Stimulated activated effector memory CD8-positive, alpha-beta T cell treated with anti-CD3 and anti-CD28 coated beads, Interleukin-12 subunit alpha, Interleukin-12 subunit beta, amount 100 ng/mL, for 72 hours (primary cell): ENCODE measurements at regions not wholly inside any gene's neighbourhood (a gene's known extent, or its start where the extent isn't known, plus 50 kb on each side); places are given as distances from the start of the nearest gene placed in this dataset.

Source experiments
- ATAC-seq: fragments of 150-1000 bp; cut with Tn5 transposase; 2 replicates; pipeline ENCODE4 v1.10.0; 2021
- DNase-seq, 2 donors: peaks; one replicate each; pipeline ENCODE4 v3.0.0; 2021 to 2022; ENCODE audit warnings: low spot score in 2 of 2
- H3K27ac Mint-ChIP-seq: one replicate; pipeline ENCODE4 v1.8.0; 2022; ENCODE audit warnings: mild to moderate bottlenecking, mixed read lengths
- H3K36me3 Mint-ChIP-seq: one replicate; pipeline ENCODE4 v1.8.0; 2022; ENCODE audit warnings: mild to moderate bottlenecking, mixed read lengths
- H3K4me1 Mint-ChIP-seq: one replicate; pipeline ENCODE4 v1.8.0; 2022; ENCODE audit warnings: mixed read lengths
- H3K4me3 Mint-ChIP-seq: one replicate; pipeline ENCODE4 v1.8.0; 2022; ENCODE audit warnings: mild to moderate bottlenecking, mixed read lengths
- H3K9me3 Mint-ChIP-seq: one replicate; pipeline ENCODE4 v1.8.0; 2022; ENCODE audit warnings: mixed read lengths

DNA sequence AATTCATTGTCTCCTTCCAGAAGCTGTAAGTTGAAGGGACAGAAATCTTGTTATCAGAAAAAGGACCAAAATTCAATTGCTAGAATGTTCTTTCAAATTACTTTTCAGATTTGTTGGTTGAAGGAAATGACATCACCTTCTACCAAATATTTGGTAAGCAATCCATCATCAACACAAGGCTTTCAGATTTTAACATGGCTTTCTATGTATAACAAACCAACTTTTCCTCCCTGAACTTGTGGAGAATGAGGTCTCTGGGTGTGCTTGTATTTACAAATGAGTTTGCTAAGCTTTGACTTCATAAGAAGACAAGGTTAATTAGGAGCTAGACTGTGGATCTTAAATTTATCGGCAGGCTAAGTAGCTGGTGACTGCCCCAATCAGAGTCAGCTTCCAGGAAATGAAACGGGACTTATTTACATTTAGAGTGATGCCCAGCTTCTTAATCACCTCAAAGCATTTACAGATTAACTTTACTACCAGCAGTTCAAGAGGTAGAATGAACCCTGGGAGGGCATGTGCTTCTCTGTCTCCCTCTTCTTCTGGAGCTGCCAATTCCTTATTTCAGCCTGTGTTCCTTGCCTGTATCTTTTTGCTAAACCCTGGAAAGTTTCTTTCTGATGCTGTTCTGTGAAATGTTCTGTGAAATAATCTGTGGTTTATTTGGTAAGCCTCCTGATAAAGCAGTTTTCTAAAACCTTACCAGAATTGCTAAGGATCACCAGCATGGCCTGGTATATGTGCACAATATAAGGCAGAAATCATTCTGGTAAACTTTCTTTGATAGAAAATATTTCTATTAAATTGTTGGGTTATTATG is 248.8 kb upstream of the FZD8 start:
- H3K4me3 Mint-ChIP-seq = no peak overlapping the region
- H3K9me3 Mint-ChIP-seq = no peaks in the 10 kb centered on the region
- no peak for DNase-seq

DNA sequence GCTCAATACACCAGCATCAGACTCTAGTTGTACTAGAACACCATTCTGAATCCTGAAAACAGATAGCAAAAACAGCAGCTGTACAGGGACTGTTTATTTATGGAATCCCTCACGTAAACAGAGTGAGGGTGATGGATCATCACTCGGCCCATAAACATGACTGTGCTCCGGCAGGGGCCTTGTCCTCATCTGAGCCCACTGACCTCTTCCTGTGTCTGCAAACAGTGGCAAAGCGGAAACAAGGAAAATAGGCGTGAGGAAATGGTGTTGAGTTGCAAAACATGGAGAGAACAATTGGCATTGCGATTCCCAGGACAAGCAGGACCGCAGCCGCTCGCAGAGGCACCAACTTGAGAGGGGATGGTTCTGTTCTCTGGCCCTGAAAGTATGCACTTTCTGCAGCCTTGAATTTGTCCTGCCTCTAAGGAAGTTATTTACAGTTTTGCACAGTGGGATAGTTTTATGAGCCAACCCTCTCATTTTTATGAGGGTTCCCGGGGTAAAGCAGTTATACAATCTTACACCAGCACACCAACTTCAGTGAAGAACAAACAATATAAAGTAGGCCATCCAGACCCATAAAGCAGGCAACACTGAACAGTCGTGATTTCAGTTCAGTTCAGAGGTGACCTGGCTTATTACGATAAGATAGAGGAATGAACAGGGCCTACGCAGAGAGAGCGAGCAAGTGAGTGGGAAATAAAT is 248.0 kb upstream of the FZD8 start:
- DNase-seq = no peak
- no peak for ATAC-seq
- no peak overlapping the region for H3K27ac Mint-ChIP-seq
- H3K36me3 Mint-ChIP-seq = no peaks in the 10 kb centered on the region
- H3K4me3 Mint-ChIP-seq = no peak overlapping the region
- H3K9me3 Mint-ChIP-seq = no peaks in the 10 kb centered on the region
- no peaks in the 10 kb centered on the region for H3K4me1 Mint-ChIP-seq

More for the DNA sequence above, 248.8 kb upstream of the FZD8 start:
- Mint-ChIP-seq H3K4me1 (no peaks in the 10 kb centered on the region), H3K36me3 (no peaks in the 10 kb centered on the region), H3K27ac (no peak overlapping the region)
- no peak for ATAC-seq

DNA sequence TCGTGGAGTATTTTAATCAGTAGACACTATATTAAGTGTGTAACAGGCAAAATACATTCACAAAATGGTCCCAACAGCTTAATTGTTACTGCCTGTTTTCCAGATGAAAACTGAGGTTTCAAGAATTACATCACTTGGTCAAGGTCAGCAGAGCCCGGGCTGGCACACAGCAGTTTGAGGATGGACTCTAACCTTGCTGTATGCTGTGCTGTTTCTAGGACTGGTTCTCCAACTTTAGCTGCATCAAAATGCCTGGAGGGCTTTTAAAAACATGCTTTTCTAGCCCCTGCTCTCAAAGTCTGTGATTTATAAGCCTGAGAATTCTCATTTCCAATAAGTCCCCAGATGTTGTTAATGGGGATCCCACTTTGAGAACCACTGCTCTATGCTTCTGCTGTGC is 247.1 kb upstream of the FZD8 start:
- H3K9me3 Mint-ChIP-seq = no peaks in the 10 kb centered on the region
- no peaks in the 10 kb centered on the region for H3K36me3 Mint-ChIP-seq
- DNase-seq (no peak), ATAC-seq (no peak)
- no peak overlapping the region for H3K4me3 Mint-ChIP-seq
- H3K4me1 Mint-ChIP-seq = no peaks in the 10 kb centered on the region
- no peak overlapping the region for H3K27ac Mint-ChIP-seq

- H3K4me1 Mint-ChIP-seq = no peaks in the 10 kb centered on the region
- H3K27ac Mint-ChIP-seq = no peak overlapping the region
- DNase-seq (no peak), ATAC-seq (no peak)
- H3K36me3 Mint-ChIP-seq = no peaks in the 10 kb centered on the region
- no peaks in the 10 kb centered on the region for H3K9me3 Mint-ChIP-seq
- H3K4me3 Mint-ChIP-seq = no peak overlapping the region
These were observed 246.3 kb upstream of the FZD8 start for GRCh38 chr10:35888400-35888799.

DNA sequence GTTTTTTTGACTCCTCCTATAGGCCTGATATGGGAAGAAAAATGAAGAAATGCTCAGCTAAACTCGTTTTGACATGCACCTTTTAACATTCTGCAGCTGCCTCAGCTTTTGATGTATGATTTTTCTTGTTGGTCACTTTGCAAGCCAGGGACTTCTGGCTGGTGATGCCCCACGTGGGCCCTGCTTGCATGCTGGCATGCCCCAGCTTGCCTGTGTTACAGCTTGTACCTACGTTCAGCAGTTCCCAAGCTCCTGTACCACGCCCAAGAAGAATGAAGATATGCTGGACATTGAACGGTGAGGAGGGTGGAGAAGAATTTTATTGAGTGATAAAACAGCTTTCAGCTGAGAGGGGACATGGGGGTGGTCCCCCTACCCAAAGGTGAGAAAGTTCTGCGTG is 245.6 kb upstream of the FZD8 start:
- Mint-ChIP-seq H3K9me3 (peaks cover 4% of the 10 kb centered on the region), H3K4me3 (no peak overlapping the region), H3K4me1 (no peaks in the 10 kb centered on the region), H3K36me3 (no peaks in the 10 kb centered on the region), H3K27ac (no peak overlapping the region)
- ATAC-seq (no peak), DNase-seq (no peak)

DNA sequence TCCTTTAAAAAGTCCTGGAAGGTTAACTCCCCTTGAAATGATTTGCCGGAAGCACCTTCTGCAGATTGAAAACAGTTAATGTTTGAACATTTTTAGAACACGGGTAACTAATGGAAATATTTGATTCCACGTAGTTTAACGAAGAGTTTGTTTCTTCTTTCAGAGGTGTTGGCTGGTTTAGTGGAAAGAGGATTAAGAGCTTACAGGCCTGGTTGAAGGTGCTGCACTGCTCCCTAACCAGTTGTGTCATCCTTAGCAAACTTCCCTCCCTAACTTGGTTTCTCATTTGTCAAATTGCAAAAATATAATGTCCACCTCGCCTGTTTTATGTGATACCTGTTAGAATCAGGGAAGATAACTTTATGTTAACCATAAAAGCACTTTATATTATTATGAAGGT is 243.0 kb upstream of the FZD8 start:
- no peak overlapping the region for H3K27ac Mint-ChIP-seq
- H3K9me3 Mint-ChIP-seq = peaks cover 6% of the 10 kb centered on the region
- DNase-seq = no peak
- H3K36me3 Mint-ChIP-seq = no peaks in the 10 kb centered on the region
- no peak for ATAC-seq
- no peaks in the 10 kb centered on the region for H3K4me1 Mint-ChIP-seq
- no peak overlapping the region for H3K4me3 Mint-ChIP-seq

GRCh38 chr10:35884657-35885071 is 242.6 kb upstream of the FZD8 start:
- no peak for DNase-seq

GRCh38 chr10:35882422-35883150 is 240.5 kb upstream of the FZD8 start:
- ATAC-seq = no peak
- Mint-ChIP-seq H3K4me1 (no peaks in the 10 kb centered on the region), H3K27ac (no peak overlapping the region), H3K9me3 (peaks cover 6% of the 10 kb centered on the region), H3K36me3 (no peaks in the 10 kb centered on the region), H3K4me3 (no peak overlapping the region)
- no peak for DNase-seq

More at GRCh38 chr10:35884657-35885071, 242.6 kb upstream of the FZD8 start:
- H3K36me3 Mint-ChIP-seq = no peaks in the 10 kb centered on the region
- no peaks in the 10 kb centered on the region for H3K4me1 Mint-ChIP-seq
- peaks cover 6% of the 10 kb centered on the region for H3K9me3 Mint-ChIP-seq
- ATAC-seq = no peak
- H3K4me3 Mint-ChIP-seq = no peak overlapping the region
- H3K27ac Mint-ChIP-seq = no peak overlapping the region

- no peak for ATAC-seq
- Mint-ChIP-seq H3K9me3 (peaks cover 8% of the 10 kb centered on the region), H3K36me3 (no peaks in the 10 kb centered on the region), H3K27ac (no peak overlapping the region), H3K4me3 (no peak overlapping the region), H3K4me1 (no peaks in the 10 kb centered on the region)
- DNase-seq = no peak
These were observed 239.2 kb upstream of the FZD8 start for GRCh38 chr10:35881320-35881719.

DNA sequence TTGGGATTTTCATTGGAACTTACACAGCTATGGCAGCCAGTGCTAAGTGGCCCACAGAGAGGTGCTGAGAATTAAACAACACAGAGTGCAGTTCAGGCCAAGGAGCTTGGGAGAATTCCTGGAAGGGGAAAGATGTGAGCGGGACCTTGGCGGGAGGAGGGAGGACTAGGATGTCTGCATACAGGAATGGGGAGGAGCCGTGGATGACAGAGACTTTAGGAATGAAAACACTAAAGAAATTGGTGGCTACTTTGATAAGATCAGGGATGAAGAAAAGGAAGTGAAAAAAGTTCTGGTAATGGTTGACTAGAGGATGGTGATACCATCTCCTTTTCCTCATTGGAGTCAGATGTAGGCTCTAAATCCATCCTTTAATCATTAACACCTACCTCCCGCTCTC is 234.2 kb upstream of the FZD8 start:
- H3K4me3 Mint-ChIP-seq = no peak overlapping the region
- H3K4me1 Mint-ChIP-seq = no peaks in the 10 kb centered on the region
- H3K36me3 Mint-ChIP-seq = no peaks in the 10 kb centered on the region
- no peak overlapping the region for H3K27ac Mint-ChIP-seq
- ATAC-seq (no peak), DNase-seq (no peak)
- H3K9me3 Mint-ChIP-seq = peaks cover 10% of the 10 kb centered on the region

DNA sequence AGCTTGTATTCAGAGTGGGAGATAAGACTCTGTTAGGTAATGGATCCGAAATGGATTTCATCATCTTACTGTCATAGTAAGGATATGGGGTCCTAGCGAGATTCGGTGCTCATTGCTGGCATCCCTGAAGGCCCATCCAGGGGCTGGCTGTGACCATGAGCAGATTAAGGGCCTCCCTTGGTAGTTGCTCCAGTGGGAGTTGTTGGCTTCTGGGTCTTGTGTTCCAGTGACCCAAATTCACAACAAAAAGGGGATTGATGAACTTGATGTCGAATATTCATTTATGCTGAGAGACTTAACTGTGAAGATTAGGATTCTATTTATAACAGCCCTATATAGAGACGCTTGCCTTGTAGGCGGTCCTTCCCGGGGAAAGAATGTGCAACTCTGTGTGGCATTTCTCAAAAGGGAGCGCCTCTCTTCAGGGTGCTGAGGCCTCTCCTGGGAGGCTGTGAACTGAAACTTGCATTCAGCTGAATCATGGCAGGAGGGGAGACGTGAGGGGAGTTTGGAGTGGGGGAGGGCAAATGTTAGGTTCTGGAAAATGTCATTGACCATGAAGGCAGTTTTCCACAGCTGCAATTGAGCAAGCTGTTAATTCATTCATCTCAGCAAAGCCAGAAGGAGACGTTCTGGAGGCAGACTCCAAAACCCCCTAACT is 233.1 kb upstream of the FZD8 start:
- ATAC-seq (no peak), DNase-seq (no peak)
- Mint-ChIP-seq H3K27ac (no peak overlapping the region), H3K9me3 (peaks cover 12% of the 10 kb centered on the region), H3K4me3 (no peak overlapping the region), H3K4me1 (no peaks in the 10 kb centered on the region), H3K36me3 (no peaks in the 10 kb centered on the region)

DNA sequence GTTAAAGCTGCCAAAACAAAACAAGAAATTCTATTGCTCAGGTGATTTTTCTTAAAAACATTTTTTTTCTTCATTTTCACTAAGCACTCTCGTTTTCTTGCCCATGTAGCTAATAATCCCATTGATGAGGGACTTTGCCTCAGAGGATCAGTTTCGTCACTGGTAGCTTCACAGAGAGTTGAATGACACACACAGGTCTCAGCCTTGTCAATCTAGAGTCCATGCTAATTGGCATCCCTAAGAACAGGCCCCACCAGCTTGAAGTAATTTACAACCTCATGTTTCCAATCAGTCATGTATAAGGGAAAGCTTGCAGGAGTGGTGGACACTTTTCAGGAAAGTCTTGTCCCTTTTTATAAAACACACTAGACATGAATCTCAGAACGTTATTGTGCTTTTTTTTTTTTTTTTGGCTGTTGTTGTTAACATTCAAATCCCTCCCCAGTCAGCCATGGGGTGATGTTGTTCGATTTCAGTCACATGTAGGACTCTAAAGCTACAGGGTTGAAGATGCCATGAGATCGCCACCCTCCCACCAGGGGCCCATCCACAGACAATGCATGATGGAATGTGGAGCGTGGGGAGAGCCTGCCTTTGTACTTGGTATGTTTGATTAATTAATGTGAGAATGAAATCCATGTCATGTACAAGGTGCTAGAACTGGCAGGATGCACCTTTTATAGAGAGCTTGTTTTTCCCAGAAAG is 232.4 kb upstream of the FZD8 start:
- Mint-ChIP-seq H3K4me1 (no peaks in the 10 kb centered on the region), H3K27ac (no peak overlapping the region)
- no peak for ATAC-seq

GRCh38 chr10:35872671-35873070 is 230.6 kb upstream of the FZD8 start:
- Mint-ChIP-seq H3K36me3 (no peaks in the 10 kb centered on the region), H3K27ac (no peak overlapping the region), H3K4me1 (no peaks in the 10 kb centered on the region), H3K9me3 (peaks cover 12% of the 10 kb centered on the region), H3K4me3 (no peak overlapping the region)
- DNase-seq = no peak
- no peak for ATAC-seq

More for the DNA sequence above, 232.4 kb upstream of the FZD8 start:
- Mint-ChIP-seq H3K36me3 (no peaks in the 10 kb centered on the region), H3K9me3 (peaks cover 12% of the 10 kb centered on the region), H3K4me3 (no peak overlapping the region)
- no peak for DNase-seq

DNA sequence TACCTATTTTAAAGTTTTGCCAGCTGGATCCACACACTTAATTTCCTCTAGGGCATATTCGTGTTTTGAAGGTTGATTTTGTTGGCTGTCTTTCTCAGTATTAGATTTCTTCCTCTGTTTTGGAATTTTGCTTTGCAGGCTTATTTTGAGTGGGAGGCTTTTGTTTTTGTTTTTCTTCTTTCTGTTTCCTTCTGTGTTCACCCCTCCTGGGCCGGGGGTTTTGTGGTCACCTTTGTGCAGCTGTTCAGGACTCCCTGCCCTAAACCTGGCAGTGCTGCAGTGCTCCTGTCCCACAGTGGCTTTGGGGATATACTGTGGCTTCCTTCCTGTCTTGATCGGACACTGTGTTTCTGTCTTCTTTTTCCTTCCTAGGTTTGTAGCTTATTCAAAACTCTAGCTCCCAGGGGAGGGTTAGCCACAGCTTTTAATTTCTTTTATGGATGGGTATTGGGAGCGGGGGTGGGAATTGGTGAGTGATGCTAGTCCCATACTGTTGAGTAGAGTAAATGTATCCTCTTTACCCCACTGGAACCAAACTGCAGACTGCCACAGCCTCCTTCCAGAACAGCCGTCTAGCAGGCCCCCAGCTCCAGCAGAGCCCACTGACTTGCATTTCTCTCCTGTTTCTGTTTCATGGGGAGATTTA is 228.7 kb upstream of the FZD8 start:
- ATAC-seq (no peak), DNase-seq (no peak)
- H3K9me3 Mint-ChIP-seq = peaks cover 10% of the 10 kb centered on the region
- H3K36me3 Mint-ChIP-seq = no peaks in the 10 kb centered on the region
- H3K4me3 Mint-ChIP-seq = no peak overlapping the region
- no peak overlapping the region for H3K27ac Mint-ChIP-seq
- H3K4me1 Mint-ChIP-seq = no peaks in the 10 kb centered on the region
